ENCODE measurements at regions not wholly inside any gene's neighbourhood (a gene's known extent, or its start where the extent isn't known, plus 50 kb on each side); places are given as distances from the start of the nearest gene placed in this dataset.

DNA sequence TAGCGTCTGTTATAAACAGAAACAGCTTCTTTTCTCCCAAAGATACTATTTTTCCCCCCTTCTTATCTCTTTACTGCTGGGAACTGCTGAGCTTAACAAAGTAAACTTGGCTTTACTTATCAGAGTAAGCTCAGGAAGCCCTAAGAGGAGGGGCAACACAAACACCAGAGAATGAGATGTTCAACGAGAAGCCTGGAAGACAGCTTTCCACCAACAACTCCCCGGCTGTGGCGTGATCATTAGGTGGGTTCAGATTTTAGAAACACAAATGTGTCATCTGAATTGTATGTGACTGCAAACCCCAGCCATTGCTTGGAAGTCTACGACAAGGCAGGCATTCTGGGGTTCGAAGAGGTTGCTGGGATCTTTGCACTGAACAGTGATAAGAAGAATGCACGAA, 181.2 kb upstream of the ESRRG start:
- ATAC-seq (ENCODE audit: low read depth) (peak; percentile 28), DNase-seq (no peak)
- peak overlapping the region; percentile 64 for H3K14ac ChIP-seq (replicated peaks; ENCODE audit: low read depth, low read length)
- dilution Hi-C loops (cut with HindIII; ENCODE audit: low sequenced_read_pairs, unreplicated experiment) (no loop called here), in situ Hi-C loops (cut with MboI; ENCODE audit: low sequenced_read_pairs) (no loop called here), intact Hi-C loops (cut with micrococcal nuclease) (no loop called here)
- peak overlapping the region; percentile 33; the same call in 1 of the 2 replicates for H2BK20ac ChIP-seq (ENCODE audit: low read depth, low read length)
- H3K56ac ChIP-seq (ENCODE audit: extremely low read depth, insufficient read depth, low read length): no peak overlapping the region
- H2BK15ac ChIP-seq (ENCODE audit: low read depth, low read length): no peak overlapping the region; the same call in 2 of the 3 replicates
- H3K23ac ChIP-seq (ENCODE audit: low read depth, low read length): peak overlapping the region; percentile 60; the same call in 1 of the 2 replicates
- H2BK5ac ChIP-seq (ENCODE audit: low read depth, low read length, poor library complexity, severe bottlenecking): no peak overlapping the region
- no peaks in the 10 kb centered on the region for H3K79me1 ChIP-seq (ENCODE audit: low read depth in 1 of 2, low read length in 2 of 2)
- no peak overlapping the region for H3K4me3 ChIP-seq (ENCODE audit: insufficient read depth, low read depth, low read length)
- H3K9ac ChIP-seq (ENCODE audit: low read depth, low read length): no peak overlapping the region
- H3K18ac ChIP-seq (ENCODE audit: low read depth, low read length): peak overlapping the region; percentile 5; the same call in 1 of the 2 replicates
- no CpG with 5 or more reads among the region's 7 CpGs for WGBS, 2 experiments (ENCODE audit: extremely low coverage in 2 of 2, insufficient read length in 1 of 2)
- H4K20me1 ChIP-seq (ENCODE audit: insufficient read depth, low read length): no peaks in the 10 kb centered on the region
- H4K8ac ChIP-seq (ENCODE audit: low read depth in 2 of 2, low read length in 2 of 2): peak overlapping the region in 1 of 2 experiments; percentile 36; a peak in 1 of 4 replicates
- no peak for TF ChIP-seq RAD21 (IDR thresholded peaks at IDR 0.05; ENCODE audit: low read length)
- TF ChIP-seq RCOR1 (IDR thresholded peaks at IDR 0.05; ENCODE audit: insufficient replicate concordance, low read length): no peak
- TF ChIP-seq RFX5 (IDR thresholded peaks at IDR 0.05; ENCODE audit: low read depth, low read length): no peak
- TF ChIP-seq, protein P1, sequence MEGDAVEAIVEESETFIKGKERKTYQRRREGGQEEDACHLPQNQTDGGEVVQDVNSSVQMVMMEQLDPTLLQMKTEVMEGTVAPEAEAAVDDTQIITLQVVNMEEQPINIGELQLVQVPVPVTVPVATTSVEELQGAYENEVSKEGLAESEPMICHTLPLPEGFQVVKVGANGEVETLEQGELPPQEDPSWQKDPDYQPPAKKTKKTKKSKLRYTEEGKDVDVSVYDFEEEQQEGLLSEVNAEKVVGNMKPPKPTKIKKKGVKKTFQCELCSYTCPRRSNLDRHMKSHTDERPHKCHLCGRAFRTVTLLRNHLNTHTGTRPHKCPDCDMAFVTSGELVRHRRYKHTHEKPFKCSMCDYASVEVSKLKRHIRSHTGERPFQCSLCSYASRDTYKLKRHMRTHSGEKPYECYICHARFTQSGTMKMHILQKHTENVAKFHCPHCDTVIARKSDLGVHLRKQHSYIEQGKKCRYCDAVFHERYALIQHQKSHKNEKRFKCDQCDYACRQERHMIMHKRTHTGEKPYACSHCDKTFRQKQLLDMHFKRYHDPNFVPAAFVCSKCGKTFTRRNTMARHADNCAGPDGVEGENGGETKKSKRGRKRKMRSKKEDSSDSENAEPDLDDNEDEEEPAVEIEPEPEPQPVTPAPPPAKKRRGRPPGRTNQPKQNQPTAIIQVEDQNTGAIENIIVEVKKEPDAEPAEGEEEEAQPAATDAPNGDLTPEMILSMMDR (conservative IDR thresholded peaks at IDR 0.05; ENCODE audit: low read depth, low read length): no peak
- no peak for TF ChIP-seq MAFK (IDR thresholded peaks at IDR 0.05; ENCODE audit: low read depth, low read length)
- TF ChIP-seq BHLHE40 (IDR thresholded peaks at IDR 0.05; ENCODE audit: low read depth, low read length): no peak
- TF ChIP-seq, protein P2, sequence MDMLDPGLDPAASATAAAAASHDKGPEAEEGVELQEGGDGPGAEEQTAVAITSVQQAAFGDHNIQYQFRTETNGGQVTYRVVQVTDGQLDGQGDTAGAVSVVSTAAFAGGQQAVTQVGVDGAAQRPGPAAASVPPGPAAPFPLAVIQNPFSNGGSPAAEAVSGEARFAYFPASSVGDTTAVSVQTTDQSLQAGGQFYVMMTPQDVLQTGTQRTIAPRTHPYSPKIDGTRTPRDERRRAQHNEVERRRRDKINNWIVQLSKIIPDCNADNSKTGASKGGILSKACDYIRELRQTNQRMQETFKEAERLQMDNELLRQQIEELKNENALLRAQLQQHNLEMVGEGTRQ (IDR thresholded peaks at IDR 0.05; ENCODE audit: low read depth, low read length): no peak
- no peak for TF ChIP-seq FOS (IDR thresholded peaks at IDR 0.05; ENCODE audit: low read depth, low read length)
- no peak for TF ChIP-seq CEBPB (IDR thresholded peaks at IDR 0.05; ENCODE audit: low read depth, low read length)
- TF ChIP-seq SMC3 (IDR thresholded peaks at IDR 0.05; ENCODE audit: low read depth, low read length): no peak
- TF ChIP-seq MXI1 (IDR thresholded peaks at IDR 0.05; ENCODE audit: borderline replicate concordance, low read depth, low read length): no peak
- TF ChIP-seq, protein P3, sequence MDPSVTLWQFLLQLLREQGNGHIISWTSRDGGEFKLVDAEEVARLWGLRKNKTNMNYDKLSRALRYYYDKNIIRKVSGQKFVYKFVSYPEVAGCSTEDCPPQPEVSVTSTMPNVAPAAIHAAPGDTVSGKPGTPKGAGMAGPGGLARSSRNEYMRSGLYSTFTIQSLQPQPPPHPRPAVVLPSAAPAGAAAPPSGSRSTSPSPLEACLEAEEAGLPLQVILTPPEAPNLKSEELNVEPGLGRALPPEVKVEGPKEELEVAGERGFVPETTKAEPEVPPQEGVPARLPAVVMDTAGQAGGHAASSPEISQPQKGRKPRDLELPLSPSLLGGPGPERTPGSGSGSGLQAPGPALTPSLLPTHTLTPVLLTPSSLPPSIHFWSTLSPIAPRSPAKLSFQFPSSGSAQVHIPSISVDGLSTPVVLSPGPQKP (IDR thresholded peaks at IDR 0.05; ENCODE audit: borderline replicate concordance, low read depth, low read length): no peak
- TF ChIP-seq CHD1 (IDR thresholded peaks at IDR 0.05; ENCODE audit: low read depth, low read length): no peak
- no peak for TF ChIP-seq MAZ (IDR thresholded peaks at IDR 0.05; ENCODE audit: borderline replicate concordance, low read depth, low read length)
- no peak for TF ChIP-seq NFE2L2 (IDR thresholded peaks at IDR 0.05; ENCODE audit: low read depth, low read length)
- TF ChIP-seq POLR2A (IDR thresholded peaks at IDR 0.05; ENCODE audit: low read depth, low read length): no peak
- no peak overlapping the region for H4K91ac ChIP-seq (ENCODE audit: insufficient read depth, low read depth, low read length)
- H2AFZ ChIP-seq (replicated peaks; ENCODE audit: low read length, poor library complexity): peak overlapping the region; percentile 84
- H3K36me3 ChIP-seq (ENCODE audit: control insufficient read depth, insufficient read depth, low read length): no peaks in the 10 kb centered on the region
- H4K5ac ChIP-seq (ENCODE audit: low read depth, low read length): no peak overlapping the region
- ChIA-PET CTCF (no interaction called here), POLR2A (ENCODE audit: unreplicated experiment) (no interaction called here)
- peaks cover 11% of the 10 kb centered on the region for H3K4me1 ChIP-seq (ENCODE audit: control insufficient read depth, insufficient read depth, low read length)
- no peak overlapping the region for H2AK5ac ChIP-seq (ENCODE audit: low read depth, low read length)
- no peaks in the 10 kb centered on the region for H3K9me3 ChIP-seq (ENCODE audit: control insufficient read depth, insufficient read depth, low read length)
- H2AK9ac ChIP-seq (replicated peaks; ENCODE audit: low read depth, low read length, poor library complexity): peak overlapping the region; percentile 33
- BruUV-seq (replicated peaks): no TSS peak
- H3K27ac ChIP-seq (ENCODE audit: insufficient read depth, low read length): no peak overlapping the region
- peak overlapping the region; percentile 59 for H2BK120ac ChIP-seq (ENCODE audit: low read depth, low read length)
- H3K27me3 ChIP-seq (ENCODE audit: control insufficient read depth, insufficient read depth, low read length): no peaks in the 10 kb centered on the region
- peak overlapping the region; percentile 21 for H3K4me2 ChIP-seq (ENCODE audit: low read depth, low read length)
- peak overlapping the region; percentile 7; the same call in 1 of the 2 replicates for H3K4ac ChIP-seq (ENCODE audit: low read depth, low read length)
- peaks cover 13% of the 10 kb centered on the region for H3K9me1 ChIP-seq (ENCODE audit: insufficient read depth, low read length)

Measured in IMR-90 (cell line).